ENCODE measurements at regions not wholly inside any gene's neighbourhood (a gene's known extent, or its start where the extent isn't known, plus 50 kb on each side); places are given as distances from the start of the nearest gene placed in this dataset.

DNA sequence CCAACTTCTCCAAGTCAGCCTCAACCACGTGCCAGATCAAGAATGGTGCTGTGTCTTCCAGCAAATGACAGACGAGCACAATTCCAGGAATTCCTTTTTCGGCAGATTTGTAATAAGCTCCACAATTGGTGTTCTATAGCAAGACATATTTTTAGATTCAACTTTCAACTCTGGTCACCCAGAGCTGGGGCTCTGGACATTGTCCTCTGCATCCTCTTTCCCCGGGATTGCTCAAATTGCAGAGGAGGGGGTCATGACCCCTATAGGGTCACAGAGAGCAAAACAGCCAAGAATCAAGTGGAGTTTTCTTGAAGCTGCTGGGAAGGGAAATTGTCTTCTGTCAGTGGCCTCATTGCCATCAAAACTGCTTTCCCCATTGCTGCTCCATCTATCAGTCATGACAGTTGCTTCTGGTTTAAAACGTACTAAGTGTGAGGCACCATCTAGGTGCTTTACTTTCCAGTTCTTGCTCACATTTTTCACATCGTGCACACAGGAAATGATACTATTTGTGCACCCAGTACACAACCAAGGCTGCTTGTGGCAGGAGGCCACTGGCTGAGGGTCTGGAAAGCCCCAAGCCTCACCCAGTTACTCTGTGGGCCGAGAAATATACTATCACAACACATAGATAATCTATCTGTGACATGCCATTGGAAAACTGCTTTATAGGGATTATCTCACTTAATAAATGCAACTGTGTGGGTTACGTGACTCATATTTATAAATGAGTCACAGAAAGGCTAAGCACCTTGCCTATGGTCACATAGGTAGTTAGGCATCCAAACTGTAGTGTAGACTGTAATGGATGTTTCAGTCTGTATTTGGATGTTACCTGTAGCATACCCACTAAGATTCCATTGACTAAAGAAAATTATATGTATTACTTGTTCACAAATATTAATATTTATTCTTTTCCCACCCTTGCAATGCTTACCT lies 91.7 kb upstream of the PHOX2B start:
- DNase-seq (ENCODE audit: low read depth), result no peak
- in situ Hi-C loops (cut with HindIII; ENCODE audit: low sequenced_read_pairs), result no loop called here
- TF ChIP-seq CTCF (IDR thresholded peaks at IDR 0.05; ENCODE audit: low read depth, low read length, missing control alignments), result no peak
- no peak overlapping the region for H3K4me3 ChIP-seq (ENCODE audit: low read depth, low read length)

GRCh38 chr4:41838590-41838989 lies 90.1 kb upstream of the PHOX2B start:
- no peak for DNase-seq (ENCODE audit: low read depth)
- no peak for TF ChIP-seq CTCF (IDR thresholded peaks at IDR 0.05; ENCODE audit: low read depth, low read length, missing control alignments)
- in situ Hi-C loops (cut with HindIII; ENCODE audit: low sequenced_read_pairs), result no loop called here
- no peak overlapping the region for H3K4me3 ChIP-seq (ENCODE audit: low read depth, low read length)

GRCh38 chr4:41835321-41835995 lies 86.9 kb upstream of the PHOX2B start:
- in situ Hi-C loops (cut with HindIII; ENCODE audit: low sequenced_read_pairs), result no loop called here

GRCh38 chr4:41832961-41833360 lies 84.4 kb upstream of the PHOX2B start:
- no peak for DNase-seq (ENCODE audit: low read depth)

More at GRCh38 chr4:41835321-41835995, 86.9 kb upstream of the PHOX2B start:
- H3K4me3 ChIP-seq (ENCODE audit: low read depth, low read length), result no peak overlapping the region
- no peak for TF ChIP-seq CTCF (IDR thresholded peaks at IDR 0.05; ENCODE audit: low read depth, low read length, missing control alignments)
- no peak for DNase-seq (ENCODE audit: low read depth)

GRCh38 chr4:41822325-41822724 lies 73.8 kb upstream of the PHOX2B start:
- DNase-seq (ENCODE audit: low read depth), result no peak
- no peak for TF ChIP-seq CTCF (IDR thresholded peaks at IDR 0.05; ENCODE audit: low read depth, low read length, missing control alignments)
- in situ Hi-C loops (cut with HindIII; ENCODE audit: low sequenced_read_pairs), result no loop called here
- H3K4me3 ChIP-seq (ENCODE audit: low read depth, low read length), result no peak overlapping the region

More at GRCh38 chr4:41832961-41833360, 84.4 kb upstream of the PHOX2B start:
- TF ChIP-seq CTCF (IDR thresholded peaks at IDR 0.05; ENCODE audit: low read depth, low read length, missing control alignments), result no peak
- in situ Hi-C loops (cut with HindIII; ENCODE audit: low sequenced_read_pairs), result no loop called here
- no peak overlapping the region for H3K4me3 ChIP-seq (ENCODE audit: low read depth, low read length)

GRCh38 chr4:41820473-41820872 lies 71.9 kb upstream of the PHOX2B start:
- no peak for TF ChIP-seq CTCF (IDR thresholded peaks at IDR 0.05; ENCODE audit: low read depth, low read length, missing control alignments)
- no peak for DNase-seq (ENCODE audit: low read depth)
- no peak overlapping the region for H3K4me3 ChIP-seq (ENCODE audit: low read depth, low read length)
- in situ Hi-C loops (cut with HindIII; ENCODE audit: low sequenced_read_pairs), result no loop called here

All from astrocyte of the cerebellum (primary cell).